NCI-H460 (cell line): ENCODE measurements at regions not wholly inside any gene's neighbourhood (a gene's known extent, or its start where the extent isn't known, plus 50 kb on each side); places are given as distances from the start of the nearest gene placed in this dataset.

Experiments
- DNase-seq: peaks from one replicate; pipeline ENCODE4 v3.0.0-alpha.2; 2016; ENCODE audit warnings: low read depth; ENCODE audit errors: extremely low read depth

- DNase-seq, result no peak
Observed at GRCh38 chr3:76570436-76571057, 469.4 kb upstream of the ROBO2 start.

GRCh38 chr3:76576201-76576600, 463.7 kb upstream of the ROBO2 start:
- no peak for DNase-seq

DNA sequence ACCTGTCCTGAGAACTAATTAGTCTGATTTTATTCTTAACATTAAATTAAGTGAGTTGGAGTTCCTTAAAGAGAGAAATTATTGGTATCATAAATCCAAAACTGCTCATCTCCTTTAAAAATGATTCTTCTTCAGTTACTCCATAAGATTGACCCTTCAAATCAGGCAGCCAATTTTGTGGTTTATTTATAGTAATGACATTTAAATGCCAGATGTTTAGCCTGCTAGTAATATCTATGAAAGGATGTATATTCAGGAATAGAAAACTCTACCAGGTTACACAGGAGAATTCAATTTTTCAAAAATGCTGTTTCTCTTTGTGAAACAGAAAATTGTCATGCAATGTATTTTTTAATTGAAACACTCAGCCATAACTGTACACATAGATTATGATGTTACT, 457.8 kb upstream of the ROBO2 start:
- DNase-seq, result no peak

DNA sequence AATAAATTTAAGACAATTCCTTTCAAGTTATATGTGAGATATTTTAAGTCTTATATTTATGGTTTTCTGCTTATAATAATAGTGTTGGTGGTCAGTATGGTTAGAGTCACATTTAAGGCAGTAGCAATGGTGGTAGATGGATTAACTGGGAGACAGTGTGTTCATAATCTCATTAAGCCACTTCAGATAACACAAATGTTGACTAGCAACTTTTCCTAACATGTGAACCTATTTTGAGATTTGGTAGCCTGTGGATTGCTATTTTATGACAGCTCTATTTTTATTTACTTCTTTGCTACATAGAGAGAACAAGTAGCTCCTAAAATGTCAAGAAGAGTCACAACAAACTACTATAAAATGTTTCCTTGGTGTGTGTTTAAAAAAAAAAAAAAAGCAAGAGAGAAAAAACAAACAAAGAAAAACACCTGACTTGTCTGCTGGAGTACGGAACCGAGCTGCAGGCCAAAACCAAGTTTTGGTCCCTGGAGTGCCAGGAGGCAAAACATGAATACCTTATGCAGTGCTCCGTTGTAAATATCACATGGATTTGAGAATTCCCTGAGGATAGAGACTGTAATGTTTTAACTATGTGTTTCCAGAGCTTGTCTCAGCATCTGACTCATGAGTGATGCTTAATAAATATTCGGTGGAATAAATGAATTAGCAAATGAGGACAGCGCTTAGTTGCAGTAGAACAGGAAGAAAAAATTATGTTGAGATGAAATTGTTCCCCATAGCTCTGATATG, 457.1 kb upstream of the ROBO2 start:
- DNase-seq, result no peak

- DNase-seq, result no peak
Observed at GRCh38 chr3:76585794-76586392, 454.0 kb upstream of the ROBO2 start.

DNA sequence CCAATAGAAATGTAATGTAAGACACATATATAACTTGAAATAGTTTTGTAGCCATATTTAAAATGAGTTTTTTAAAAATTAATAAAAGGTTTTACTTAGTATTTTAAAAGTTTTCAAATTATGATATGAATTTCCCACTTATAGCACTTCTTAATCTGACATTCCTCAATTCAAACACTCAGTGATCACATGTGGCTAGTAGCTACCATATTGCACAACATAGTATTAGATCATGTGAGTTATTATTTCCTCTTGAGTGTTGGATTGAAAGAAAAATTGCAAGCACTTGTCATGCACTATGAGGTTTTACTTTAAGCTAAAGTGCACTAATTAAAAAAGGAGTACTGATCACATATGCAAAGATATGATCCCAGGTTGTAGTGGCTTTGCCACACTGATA, 453.4 kb upstream of the ROBO2 start:
- DNase-seq, result no peak

GRCh38 chr3:76610150-76610549, 429.7 kb upstream of the ROBO2 start:
- DNase-seq, result no peak

GRCh38 chr3:76615719-76616118, 424.2 kb upstream of the ROBO2 start:
- DNase-seq, result no peak

- no peak for DNase-seq
Observed at GRCh38 chr3:76624164-76624563, 415.7 kb upstream of the ROBO2 start.

DNA sequence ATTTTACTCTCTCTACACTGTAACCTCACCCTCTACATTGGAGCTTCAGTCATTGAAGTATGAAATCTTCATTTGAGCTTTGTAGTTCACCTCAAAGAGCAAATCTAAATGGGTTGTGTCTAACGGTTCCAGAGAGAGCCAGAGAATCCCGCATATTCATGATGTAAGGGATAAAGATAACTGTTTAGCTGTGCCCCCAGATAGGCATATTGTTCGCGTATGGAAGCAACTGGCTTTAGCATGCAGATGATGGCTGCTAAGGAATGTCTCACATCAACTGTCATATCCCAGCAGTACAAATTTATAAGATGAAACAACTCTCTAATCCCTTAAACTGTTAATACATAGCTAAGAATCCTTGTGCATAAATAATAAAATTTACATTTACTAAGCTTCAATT, 412.7 kb upstream of the ROBO2 start:
- DNase-seq, result no peak

DNA sequence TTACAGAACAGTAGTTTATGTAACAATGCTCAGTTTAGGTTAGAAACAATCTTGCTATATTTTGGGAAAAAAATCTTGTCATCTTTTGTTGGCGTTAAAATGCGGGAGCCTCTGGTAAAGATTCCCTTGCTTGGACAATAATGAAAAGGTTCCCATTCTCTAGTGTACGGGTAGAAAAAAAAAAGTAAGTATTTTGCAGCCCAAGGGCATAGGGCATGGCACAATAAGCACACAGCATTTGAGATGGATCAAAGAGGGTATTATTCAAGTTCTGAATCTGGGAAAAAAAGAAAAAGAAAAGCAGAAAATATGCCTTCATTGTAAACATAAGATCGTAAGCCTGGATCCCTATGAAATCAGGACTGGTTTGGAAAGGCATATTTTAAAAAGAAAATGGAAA, 408.6 kb upstream of the ROBO2 start:
- no peak for DNase-seq

DNA sequence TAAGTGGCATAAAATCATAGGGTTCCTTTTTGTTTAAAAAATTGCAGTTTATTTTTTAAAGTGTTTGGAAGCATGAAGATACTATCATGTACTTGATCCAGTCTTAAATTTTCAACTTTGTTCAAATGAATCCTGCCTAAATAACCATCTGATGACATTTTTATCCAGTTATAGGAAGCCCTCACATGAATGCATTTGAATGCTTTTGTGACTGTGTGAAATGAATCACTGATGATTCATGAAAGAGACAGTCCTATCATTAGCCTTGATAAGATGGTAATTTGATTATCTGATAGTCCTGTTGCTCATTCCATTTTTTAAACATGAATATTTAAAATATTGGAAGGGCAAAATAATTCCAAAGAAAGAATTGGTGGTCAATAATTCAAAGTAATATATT, 401.9 kb upstream of the ROBO2 start:
- DNase-seq, result no peak

DNA sequence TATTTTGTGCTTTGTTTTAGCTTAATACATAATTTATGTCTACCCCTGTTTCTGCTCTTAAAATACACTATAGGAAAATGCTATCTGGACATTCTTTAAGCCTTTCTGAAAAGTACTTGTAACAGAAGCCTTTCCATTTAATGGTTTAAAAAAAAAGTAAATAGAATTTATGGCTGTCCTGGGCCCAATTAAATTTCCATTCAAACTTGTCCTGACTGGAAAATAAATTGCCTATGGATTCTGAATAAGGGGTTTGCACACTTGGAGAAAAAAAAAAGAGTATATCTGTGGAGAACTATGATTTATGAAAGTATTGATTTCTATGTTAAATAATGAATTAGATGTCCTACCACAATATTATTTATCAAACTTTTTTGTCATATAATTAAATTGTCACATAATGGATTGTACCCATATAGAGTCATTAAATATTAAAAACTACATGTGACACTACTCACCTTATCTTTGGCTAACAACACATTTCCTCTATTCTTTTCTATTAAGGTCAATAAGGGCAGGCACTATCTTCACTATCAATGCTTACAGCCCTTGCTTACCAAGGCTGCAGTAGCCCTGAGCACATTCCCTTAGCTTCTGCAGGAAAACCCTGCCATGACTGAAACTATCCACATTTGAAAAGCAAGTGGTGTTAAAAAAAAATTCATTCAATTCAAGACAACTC, 396.1 kb upstream of the ROBO2 start:
- DNase-seq, result no peak

- no peak for DNase-seq
Observed at GRCh38 chr3:76644305-76644675, 395.6 kb upstream of the ROBO2 start.

GRCh38 chr3:76645724-76646123, 394.2 kb upstream of the ROBO2 start:
- DNase-seq, result no peak

GRCh38 chr3:76646921-76647562, 392.9 kb upstream of the ROBO2 start:
- DNase-seq, result no peak

GRCh38 chr3:76651784-76652183, 388.1 kb upstream of the ROBO2 start:
- DNase-seq, result no peak

- no peak for DNase-seq
Observed at GRCh38 chr3:76652524-76652923, 387.4 kb upstream of the ROBO2 start.

DNA sequence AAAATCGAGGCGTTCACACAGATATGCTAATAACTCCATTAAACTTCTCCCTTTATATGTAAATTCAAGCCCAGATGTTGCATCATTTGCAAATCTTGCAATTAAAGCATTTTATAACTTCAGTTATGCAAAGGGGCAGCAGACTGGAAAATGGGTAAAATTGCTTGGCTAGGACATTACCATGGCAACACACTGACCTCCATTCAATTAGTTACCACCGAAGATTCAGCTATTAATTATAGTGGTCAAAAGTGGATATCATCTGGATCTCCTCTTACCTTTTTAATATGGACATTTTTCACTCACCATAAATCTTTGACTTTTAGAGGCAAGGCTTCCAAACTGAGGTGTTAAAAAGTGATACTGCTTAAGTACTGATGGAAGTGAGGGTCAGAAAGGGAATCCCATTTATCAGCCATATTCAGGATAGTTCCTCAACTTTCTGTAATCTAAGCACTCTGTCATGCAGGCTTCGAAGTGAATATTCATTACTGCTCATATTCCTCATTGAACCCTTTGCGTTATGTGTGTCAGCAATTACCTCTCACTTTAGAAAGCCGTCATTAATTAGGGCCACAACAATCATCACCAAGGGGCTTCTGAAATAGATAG, 386.2 kb upstream of the ROBO2 start:
- no peak for DNase-seq

DNA sequence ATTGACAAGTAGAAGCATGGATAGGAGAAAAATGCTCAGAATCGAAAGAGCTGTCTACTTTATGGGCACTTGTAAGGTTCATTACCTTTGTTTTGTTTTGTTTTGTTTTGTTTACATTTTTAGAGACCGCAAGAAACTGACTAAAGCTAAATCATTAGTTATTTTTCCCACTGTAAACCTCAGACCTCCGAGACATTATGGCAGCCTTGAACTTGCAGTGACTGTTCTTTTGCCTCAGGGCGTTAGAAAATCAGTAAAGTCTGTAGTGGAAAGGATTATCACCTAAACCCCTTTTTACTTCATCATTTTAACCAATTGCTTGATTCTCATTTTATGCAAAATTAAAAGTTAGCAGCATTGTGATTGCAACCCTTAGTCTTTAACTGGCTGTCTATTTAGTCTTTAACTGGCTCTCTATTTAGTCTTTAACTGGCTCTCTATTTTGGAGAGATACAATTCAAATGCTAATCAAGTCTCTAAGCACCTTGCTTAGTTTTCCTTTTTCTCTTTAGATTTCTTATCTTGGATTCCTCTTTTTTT, 383.3 kb upstream of the ROBO2 start:
- no peak for DNase-seq

GRCh38 chr3:76657909-76658308, 382.0 kb upstream of the ROBO2 start:
- DNase-seq, result no peak
